PFSK-1 (cell line): ENCODE measurements at regions not wholly inside any gene's neighbourhood (a gene's known extent, or its start where the extent isn't known, plus 50 kb on each side); places are given as distances from the start of the nearest gene placed in this dataset.

Experiments used
- FOXP2 ChIP-seq: optimal IDR thresholded peaks from 2 replicates; pipeline ENCODE3; 2011; ENCODE audit warnings: borderline replicate concordance, control low read depth, inconsistent platforms; ENCODE audit not compliant: insufficient read depth; ENCODE audit errors: extremely low read length, extremely low read depth
- POLR2AphosphoS5 ChIP-seq: IDR thresholded peaks from 2 replicates; pipeline ENCODE4 v1.6.1; 2012; ENCODE audit warnings: low read depth, mild to moderate bottlenecking, control low read depth, low read length, moderate library complexity
- SIN3A ChIP-seq: IDR thresholded peaks from 2 replicates; pipeline ENCODE4 v1.6.1; 2012; ENCODE audit warnings: mild to moderate bottlenecking, low read length, moderate library complexity, borderline replicate concordance; ENCODE audit not compliant: insufficient read depth
- TAF1 ChIP-seq: IDR thresholded peaks from 2 replicates; pipeline ENCODE4 v1.6.1; 2012; ENCODE audit warnings: low read length, control low read depth, borderline replicate concordance; ENCODE audit not compliant: insufficient read depth
- TF ChIP-seq, protein P1 (sequence below), 2 experiments: IDR thresholded peaks; 2 replicates each; pipeline versions ENCODE4 v1.6.1 to v1.8.0; 2011 to 2012; ENCODE audit warnings: low read depth in 2 of 2, low read length in 2 of 2, control low read depth in 1 of 2, inconsistent platforms in 1 of 2, mild to moderate bottlenecking in 1 of 2, moderate library complexity in 1 of 2; ENCODE audit not compliant: insufficient read depth in 1 of 2

DNA sequence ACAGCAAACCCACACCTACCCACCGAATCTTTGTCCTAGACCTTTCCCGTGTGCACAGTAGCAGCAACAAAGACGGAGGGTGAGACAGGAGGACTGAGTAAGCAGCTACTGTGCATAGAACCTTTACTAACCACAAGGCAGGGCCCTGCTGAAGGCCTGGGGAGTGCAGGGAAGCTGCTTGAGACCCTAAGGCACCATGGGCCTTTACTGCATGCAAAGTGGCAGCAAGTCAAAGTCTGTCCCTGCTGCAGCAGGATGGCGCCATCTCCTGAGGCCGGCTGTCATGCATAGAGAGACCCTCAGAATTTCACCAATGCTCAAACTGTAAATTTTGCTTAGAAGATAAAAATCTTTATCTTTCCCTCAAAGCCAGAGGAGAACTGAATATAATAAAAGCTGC lies 610.5 kb downstream of the ACTR3B start:
- TF ChIP-seq SIN3A (no peak), POLR2AphosphoS5 (no peak), FOXP2 (no peak), TAF1 (no peak)
- TF ChIP-seq, protein P1, sequence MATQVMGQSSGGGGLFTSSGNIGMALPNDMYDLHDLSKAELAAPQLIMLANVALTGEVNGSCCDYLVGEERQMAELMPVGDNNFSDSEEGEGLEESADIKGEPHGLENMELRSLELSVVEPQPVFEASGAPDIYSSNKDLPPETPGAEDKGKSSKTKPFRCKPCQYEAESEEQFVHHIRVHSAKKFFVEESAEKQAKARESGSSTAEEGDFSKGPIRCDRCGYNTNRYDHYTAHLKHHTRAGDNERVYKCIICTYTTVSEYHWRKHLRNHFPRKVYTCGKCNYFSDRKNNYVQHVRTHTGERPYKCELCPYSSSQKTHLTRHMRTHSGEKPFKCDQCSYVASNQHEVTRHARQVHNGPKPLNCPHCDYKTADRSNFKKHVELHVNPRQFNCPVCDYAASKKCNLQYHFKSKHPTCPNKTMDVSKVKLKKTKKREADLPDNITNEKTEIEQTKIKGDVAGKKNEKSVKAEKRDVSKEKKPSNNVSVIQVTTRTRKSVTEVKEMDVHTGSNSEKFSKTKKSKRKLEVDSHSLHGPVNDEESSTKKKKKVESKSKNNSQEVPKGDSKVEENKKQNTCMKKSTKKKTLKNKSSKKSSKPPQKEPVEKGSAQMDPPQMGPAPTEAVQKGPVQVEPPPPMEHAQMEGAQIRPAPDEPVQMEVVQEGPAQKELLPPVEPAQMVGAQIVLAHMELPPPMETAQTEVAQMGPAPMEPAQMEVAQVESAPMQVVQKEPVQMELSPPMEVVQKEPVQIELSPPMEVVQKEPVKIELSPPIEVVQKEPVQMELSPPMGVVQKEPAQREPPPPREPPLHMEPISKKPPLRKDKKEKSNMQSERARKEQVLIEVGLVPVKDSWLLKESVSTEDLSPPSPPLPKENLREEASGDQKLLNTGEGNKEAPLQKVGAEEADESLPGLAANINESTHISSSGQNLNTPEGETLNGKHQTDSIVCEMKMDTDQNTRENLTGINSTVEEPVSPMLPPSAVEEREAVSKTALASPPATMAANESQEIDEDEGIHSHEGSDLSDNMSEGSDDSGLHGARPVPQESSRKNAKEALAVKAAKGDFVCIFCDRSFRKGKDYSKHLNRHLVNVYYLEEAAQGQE (IDR thresholded peaks at IDR 0.05; ENCODE audit: insufficient read depth in 1 of 2, low read depth in 2 of 2, low read length in 2 of 2), result no peak

DNA sequence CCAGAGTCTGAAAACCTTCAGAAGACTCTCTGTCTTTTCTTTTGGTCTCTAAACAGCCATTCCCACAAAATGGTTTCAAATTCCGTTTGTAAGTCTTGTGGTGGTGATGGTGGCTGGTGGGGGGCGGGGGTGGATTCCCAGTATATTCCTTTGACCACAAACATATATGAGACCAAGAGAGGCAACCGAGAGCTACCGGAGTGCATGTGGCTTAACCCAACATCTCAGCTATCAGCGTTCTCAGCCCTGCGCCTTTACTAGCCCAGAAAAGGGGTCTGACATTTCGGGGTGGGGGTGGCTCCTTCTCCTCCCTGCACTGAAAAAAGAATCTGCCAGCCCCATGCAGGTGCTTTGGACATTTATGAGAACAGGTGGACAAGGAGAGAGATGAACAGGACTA lies 621.1 kb downstream of the ACTR3B start:
- TF ChIP-seq, protein P1 (IDR thresholded peaks at IDR 0.05; ENCODE audit: insufficient read depth in 1 of 2, low read depth in 2 of 2, low read length in 2 of 2), result no peak
- no peak for TF ChIP-seq FOXP2
- no peak for TF ChIP-seq SIN3A
- no peak for TF ChIP-seq TAF1
- TF ChIP-seq POLR2AphosphoS5, result no peak

DNA sequence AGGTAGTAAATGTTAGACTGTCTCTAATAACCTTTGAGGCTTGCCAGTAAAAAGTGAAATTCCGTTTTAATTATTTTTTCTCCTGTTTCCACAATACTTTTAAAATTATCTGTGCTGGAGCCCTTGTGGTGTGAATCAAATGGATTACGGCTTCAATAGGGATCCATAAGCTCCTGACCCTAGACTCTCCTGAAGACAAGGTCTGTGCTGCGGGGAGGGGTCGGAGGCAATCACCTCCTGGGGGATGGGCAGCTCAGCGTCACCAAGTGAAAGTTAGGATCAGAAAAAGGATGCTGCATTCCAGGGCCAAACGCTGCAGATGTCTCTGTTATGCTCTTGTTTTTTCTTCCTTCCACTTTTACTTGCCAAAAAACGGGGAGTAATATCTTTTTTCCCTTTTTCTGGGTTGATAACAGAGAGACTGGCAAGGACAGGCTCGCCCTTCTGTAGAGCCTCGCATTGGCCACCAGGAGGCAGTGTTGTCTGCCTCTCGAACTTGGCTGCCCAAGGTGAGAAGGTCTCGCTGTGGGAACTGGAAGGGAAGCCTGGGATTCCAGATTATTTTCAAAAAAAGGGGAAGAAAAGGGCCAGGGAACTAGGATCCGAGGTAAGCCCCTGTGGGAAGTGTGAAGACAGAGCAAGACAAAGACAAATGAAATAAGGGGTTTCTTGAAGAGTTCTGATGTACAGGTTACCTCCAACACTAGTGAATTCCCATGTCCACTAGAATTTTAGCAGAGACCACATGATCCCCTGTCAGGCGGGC lies 621.9 kb downstream of the ACTR3B start:
- TF ChIP-seq POLR2AphosphoS5 (no peak), FOXP2 (no peak)

DNA sequence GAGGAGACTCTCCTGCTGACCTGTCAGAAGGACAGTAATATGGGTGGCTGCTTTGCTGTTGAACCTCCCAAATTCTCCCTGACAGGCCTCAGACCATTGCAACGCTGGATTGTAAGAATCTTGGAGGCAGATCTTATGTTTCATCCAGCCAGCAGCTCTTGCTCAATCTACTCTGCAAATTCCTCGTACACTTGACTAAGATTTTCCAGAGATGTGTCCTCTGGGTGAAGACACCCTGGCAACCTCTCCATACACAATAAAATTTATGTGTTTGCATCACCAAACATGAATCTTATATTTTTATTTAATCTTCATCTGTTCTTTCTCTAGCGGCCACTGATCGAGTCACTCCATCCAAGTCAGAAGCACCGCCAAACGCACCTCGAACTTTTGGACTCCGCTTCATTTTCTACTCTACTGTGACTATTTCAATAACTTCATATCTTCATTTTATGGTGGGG lies 623.1 kb downstream of the ACTR3B start:
- TF ChIP-seq, protein P1 (IDR thresholded peaks at IDR 0.05; ENCODE audit: insufficient read depth in 1 of 2, low read depth in 2 of 2, low read length in 2 of 2), result no peak
- no peak for TF ChIP-seq POLR2AphosphoS5
- no peak for TF ChIP-seq FOXP2
- no peak for TF ChIP-seq SIN3A
- TF ChIP-seq TAF1, result no peak

DNA sequence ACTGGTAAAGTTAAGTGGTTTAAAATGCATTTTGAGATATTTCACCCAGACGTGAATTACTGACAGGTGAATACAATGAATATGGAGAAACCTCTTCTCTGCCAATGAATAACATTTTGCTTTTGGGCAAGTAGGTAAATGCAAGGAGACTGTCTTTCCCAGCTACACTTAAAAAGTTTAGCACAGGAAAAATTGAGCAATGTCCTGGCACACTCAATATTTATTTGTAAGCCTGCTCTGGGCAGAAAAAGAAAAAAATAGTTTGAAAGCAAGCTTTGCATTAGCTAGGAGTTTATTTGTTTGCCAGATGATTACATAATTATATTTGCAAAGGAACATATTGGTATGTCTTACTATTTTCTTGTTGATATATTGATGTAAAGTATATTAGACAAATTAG lies 624.2 kb downstream of the ACTR3B start:
- TF ChIP-seq TAF1 (no peak), POLR2AphosphoS5 (no peak), SIN3A (no peak), FOXP2 (no peak)
- TF ChIP-seq, protein P1 (IDR thresholded peaks at IDR 0.05; ENCODE audit: insufficient read depth in 1 of 2, low read depth in 2 of 2, low read length in 2 of 2), result no peak
